ENCODE measurements at regions not wholly inside any gene's neighbourhood (a gene's known extent, or its start where the extent isn't known, plus 50 kb on each side); places are given as distances from the start of the nearest gene placed in this dataset.
"Not testable (repeated sequence)": the region's sequence is repeated elsewhere in the genome, so short reads cannot be mapped to it uniquely, and the experiment has no call there.

GRCh38 chr10:91745090-91745831 is 53.0 kb upstream of the TNKS2 start:
- DNase-seq: no peak

GRCh38 chr10:91743465-91743864 is 54.8 kb upstream of the TNKS2 start:
- DNase-seq: no peak

DNA sequence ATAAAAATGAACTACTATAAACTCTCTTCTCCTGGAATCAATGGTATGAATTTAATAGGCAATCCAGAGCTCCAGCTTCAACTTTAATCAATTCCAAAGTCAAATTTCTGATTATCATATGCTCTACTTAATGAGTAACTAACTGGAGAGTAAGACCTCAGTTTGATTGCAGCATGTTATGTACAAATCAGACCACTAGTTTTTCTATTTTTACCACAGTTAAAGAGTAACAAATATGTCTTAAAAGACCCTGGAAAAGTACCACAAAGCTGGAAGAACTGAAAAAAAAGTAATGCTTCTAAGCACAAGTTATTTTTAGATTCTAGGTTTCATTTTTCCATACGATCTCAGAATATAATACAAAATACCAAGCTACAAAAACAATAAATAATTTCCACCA is 56.0 kb upstream of the TNKS2 start:
- DNase-seq: no peak

GRCh38 chr10:91741356-91741755 is 56.9 kb upstream of the TNKS2 start:
- DNase-seq: peak; percentile 66

- no peak for DNase-seq
Measured at GRCh38 chr10:91740353-91740924, 57.8 kb upstream of the TNKS2 start.

GRCh38 chr10:91732265-91732664 is 66.0 kb upstream of the TNKS2 start:
- DNase-seq: not testable (repeated sequence)

GRCh38 chr10:91729339-91729738 is 68.9 kb upstream of the TNKS2 start:
- not testable (repeated sequence) for DNase-seq

- no peak for DNase-seq
Measured at GRCh38 chr10:91726355-91726754, 71.9 kb upstream of the TNKS2 start.

- DNase-seq: no peak
Measured at GRCh38 chr10:91724933-91725332, 73.3 kb upstream of the TNKS2 start.

- no peak for DNase-seq
Measured at GRCh38 chr10:91713461-91714072, 80.7 kb upstream of the PPP1R3C start.

GRCh38 chr10:91711885-91712680 is 79.2 kb upstream of the PPP1R3C start:
- DNase-seq: peak; percentile 29

DNA sequence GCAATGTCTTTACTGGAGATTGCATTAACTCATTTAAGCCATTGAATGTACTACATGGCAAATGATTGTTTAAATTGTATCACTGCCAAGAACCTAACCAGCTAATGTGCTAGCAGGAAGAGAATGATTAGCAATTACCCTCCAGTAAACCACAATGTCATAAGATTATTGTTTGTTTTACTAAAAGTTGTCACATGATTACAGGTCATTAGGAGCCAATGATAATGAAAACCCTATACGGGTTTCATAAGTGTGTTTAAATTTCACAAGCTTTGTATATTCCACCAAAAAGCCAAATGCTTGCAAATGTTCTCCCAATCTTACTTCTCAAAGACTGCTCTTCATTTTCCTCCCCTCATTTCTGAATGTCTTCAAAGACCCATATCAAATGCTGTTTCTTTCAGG is 76.5 kb upstream of the PPP1R3C start:
- DNase-seq: no peak

DNA sequence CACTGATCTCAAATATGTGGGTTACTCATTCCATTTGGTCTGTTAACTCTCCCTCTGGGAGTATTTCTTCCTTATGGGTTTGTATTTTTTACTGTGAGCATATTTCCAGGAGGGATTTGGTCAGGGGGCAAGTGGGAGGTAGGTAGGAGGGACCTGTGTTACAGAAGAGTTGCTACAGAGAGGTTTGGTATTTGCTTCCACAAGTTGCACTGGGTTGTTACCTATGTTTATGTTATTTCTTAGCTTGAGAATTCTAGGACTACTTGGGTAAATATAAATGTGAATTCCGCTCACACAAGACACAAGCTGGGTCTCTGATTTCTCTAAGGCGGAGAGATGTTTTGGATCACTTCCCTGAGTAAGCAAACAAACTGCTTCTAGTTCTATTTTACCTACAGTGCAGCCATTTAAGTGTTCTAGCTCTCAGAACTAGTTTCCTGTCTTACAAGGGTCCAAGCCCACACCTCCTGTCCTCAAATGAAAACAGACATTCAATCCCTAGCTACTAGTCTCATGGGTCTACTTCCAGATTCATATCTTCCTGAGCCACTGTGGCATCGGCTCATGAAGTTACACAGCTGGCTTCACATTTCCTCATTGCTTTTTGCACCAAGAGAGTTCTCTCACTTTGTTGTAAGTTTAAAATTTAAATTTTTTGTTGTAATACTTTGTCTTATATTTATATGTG is 75.4 kb upstream of the PPP1R3C start:
- DNase-seq: no peak

DNA sequence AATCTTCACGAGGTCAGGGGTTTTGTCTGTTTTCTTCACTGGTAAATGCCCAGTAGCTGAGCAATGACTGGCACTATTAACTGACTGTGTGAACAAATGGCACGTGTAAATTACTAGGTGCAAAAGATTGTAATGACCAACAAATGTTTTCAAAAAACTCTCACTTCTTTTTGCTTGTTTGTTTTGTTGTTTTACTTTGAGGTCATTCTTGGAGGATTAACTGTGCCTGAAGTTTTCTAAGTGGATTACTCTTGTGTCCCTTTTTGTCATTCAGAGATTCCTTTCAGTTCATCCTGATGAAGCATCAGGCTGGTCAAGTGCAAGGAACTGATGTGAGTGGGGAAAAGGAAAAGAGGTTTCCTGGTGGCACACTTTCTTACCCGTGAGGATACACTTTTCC is 74.4 kb upstream of the PPP1R3C start:
- no peak for DNase-seq

DNA sequence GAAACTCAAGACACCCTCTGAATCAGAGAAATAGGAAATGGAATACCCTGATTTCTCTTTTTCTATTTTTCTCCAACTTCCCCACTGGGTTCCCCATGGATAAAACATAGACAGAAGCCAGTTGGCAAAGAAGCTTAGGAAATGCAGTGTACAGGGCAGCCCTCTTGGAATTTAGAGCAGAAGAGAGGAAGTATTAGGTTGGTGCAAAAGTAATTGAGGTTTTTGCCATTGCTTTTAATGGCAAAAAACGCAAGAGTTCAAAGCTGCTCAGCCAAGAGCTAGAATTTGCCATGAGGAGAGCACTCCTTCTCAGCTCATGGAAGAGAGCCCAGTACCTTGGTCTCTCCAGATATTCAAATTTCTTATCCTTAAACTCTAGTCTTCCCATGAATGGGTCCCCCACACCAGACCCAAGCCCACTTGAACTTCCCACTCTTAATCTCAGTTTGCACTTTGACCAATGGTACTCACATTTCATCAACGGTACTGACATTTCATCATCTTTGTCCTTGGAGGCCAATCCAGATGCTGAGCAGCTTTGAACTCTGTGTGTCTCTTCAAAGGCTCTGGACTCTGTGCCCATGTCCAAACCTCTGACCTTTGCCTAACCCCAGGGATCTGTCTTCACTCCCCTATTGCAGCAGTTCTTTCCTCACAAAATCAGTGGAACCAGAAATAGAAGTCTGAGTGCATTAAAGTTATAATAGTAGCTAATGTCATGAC is 73.2 kb upstream of the PPP1R3C start:
- no peak for DNase-seq

- no peak for DNase-seq
Measured at GRCh38 chr10:91702620-91703019, 69.7 kb upstream of the PPP1R3C start.

GRCh38 chr10:91700788-91701444 is 68.0 kb upstream of the PPP1R3C start:
- no peak for DNase-seq

- no peak for DNase-seq
Measured at GRCh38 chr10:91700273-91700672, 67.4 kb upstream of the PPP1R3C start.

GRCh38 chr10:91698258-91698657 is 65.4 kb upstream of the PPP1R3C start:
- DNase-seq: no peak

DNA sequence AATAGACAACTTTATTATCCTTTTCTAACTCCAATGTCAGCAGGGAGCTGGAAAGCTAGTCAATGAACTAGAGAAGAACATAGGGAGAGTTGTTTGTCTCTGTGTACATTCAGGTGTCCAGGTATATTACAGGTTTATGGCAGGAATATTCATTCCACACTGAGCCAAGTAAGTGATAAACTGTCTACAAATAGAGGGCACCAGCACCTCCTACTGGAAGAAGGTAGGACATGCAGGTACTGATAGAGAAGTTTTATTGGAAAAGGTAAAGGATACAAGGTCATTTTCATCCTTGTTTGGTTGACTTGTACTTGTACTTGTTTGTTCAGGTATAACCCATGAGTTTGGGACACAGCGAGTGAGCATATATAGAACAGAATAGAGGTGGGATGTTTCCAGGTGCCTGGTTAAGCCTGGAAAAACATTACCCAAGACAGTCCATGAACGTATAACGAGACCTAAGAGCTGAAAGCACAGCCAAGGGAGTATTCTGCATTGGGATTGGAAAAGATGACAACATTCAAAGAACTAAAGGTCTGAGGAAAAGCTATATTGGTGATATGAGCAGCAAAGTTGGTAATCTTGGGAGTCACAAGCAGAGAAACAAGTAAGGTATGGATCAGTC is 61.4 kb upstream of the PPP1R3C start:
- no peak for DNase-seq
